Pulmonary artery endothelial cell (primary cell): ENCODE measurements at regions not wholly inside any gene's neighbourhood (a gene's known extent, or its start where the extent isn't known, plus 50 kb on each side); places are given as distances from the start of the nearest gene placed in this dataset.
"Not testable (repeated sequence)": the region's sequence is repeated elsewhere in the genome, so short reads cannot be mapped to it uniquely, and the experiment has no call there.

Experiments
- DNase-seq: peaks from one replicate; pipeline ENCODE4 v3.0.0-alpha.2; 2011; ENCODE audit warnings: low read depth, low spot score

DNA sequence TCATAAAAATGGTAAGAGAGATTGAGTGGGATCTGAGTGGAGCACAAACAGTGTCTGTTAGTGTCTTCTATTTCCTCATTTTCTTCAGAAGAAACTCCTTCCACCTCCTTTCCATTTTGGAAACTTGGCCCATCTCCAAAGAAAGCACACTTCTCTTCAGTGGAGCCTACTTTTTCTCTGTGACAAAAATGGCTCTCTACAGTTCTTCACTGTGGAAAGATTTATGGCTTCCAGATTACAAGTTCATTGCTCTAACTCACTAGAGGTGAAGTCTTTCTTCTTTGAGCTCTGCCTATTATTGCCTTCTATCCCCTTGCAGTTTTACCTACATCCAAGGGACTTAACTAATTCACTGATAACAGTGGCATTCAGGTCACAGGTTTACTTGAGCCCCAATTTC is 325.8 kb downstream of the ANTXR2 start:
- DNase-seq = no peak

DNA sequence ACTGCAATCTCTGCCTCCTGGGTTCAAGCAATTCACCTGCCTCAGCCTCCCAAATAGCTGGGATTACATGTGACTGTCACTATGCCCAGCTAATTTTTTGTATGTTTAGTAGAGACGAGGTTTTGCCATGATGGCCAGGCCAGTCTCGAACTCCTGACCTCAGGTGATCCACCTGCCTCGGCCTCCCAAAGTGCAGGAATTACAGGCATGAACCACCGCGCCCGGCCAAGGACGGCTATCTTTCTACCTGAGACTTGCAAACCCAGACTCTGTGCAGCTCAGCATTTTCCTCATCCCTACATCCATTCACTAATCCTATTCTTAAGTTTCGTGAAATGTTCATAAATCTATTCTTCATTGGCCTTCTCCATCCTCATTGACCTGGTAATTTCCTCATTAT is 330.0 kb downstream of the ANTXR2 start:
- no peak for DNase-seq

DNA sequence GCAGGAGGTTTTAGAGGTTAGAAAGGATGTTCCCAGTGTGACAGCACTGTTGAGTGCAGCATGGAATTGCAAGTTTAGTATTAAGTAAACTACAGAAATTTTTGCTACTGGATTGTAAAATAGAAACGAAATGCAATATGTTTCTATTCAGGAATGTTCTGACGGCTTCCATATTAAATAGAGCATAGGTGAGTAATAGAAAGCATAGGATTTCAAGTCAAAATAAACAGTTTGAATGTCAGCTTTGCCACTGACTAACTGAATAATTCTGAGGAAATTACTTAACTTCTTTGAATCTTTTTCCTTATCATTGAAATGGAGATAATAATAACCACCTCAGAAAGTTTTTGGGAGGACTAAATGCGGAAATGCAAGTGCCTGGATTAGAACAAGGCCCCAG is 331.9 kb upstream of the GK2 start:
- DNase-seq = no peak

DNA sequence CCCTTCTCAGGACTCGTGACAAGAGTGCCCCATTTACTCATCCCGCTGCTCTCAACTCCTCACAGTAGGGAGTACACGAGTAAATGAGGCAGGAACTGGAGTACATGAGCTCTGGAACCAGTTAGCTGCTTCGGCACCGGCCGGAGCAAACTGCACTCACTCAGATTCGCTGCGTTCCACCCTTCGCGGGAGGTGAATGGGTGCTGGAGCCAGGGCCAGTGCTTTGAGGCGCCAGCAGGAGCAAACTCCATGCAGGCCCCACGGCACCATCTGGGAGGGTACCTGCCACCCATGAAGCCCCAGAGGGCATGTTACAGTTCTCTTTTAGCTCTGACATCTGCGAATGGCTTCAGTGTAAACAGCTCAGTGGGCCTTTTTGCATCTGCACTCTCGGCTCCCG is 315.5 kb upstream of the GK2 start:
- no peak for DNase-seq

DNA sequence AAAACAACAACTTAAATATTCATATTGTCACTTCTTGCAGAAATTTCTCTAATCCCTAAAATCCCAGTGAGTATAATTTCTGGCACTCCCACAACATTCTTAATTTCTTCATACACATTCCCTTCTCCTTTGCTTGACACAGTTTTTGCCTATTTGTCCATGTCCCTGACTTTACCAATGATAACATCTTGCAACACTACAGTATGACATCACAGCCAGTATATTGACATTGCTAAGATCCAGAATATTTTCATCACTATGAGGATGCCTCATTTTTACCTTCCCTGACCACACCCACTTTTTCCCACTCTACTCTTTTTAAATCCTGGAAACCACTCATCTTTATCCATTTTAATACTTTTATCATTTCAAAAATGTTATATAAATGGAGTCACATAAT is 292.3 kb upstream of the GK2 start:
- no peak for DNase-seq

DNA sequence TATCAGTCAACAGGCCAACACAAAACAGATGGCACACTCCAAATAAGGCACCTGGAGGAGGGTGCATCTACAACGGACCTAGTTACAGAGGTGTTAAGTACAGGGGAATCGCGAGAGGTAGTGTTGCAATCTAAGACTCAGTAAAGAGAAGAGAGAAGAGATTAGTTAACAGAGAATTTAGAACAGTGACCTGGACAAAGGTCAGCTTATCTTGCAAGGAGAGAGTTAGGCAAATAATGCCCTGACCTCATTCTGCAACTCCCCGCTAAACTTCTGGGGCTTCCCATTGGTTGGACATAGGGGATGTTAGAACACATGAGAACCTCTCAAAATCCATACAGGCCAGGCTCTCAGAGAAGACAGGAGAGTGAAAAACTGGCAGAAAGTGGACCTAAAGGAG is 289.4 kb upstream of the GK2 start:
- DNase-seq = no peak

DNA sequence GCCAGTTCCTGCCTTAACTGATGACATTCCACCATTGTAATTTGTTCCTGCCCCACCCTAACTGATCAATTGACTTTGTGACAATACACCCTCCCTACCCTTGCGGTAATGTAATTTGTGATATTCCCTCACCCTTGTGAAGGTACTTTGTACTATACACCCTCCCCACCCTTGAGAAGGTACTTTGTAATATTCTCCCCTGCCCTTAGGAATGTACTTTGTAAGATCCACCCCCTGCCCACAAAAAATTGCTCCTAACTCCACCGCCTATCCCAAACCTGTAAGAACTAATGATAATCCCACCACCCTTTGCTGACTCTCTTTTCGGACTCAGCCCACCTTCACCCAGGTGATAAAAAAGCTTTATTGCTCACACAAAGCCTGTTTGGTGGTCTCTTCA is 288.5 kb upstream of the GK2 start:
- not testable (repeated sequence) for DNase-seq

DNA sequence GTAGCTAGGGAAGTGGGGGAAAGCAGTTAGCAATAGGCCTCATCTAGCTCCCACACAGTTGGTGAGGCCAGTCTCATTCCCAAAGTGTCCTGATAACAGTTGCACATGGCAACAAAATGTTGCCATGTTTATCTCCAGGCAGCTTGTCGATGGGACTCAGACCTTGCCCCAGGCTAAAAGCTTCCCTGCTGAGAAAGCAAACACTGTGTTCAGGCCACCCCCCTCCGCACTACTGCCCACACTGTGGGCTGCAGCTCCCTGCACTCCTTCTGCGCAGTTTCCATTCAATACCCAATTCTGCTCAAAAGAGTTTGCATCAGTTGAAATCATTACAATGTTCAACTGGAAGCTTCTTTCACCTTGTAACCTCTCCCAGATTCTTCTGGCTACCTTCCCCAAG is 287.8 kb upstream of the GK2 start:
- no peak for DNase-seq

DNA sequence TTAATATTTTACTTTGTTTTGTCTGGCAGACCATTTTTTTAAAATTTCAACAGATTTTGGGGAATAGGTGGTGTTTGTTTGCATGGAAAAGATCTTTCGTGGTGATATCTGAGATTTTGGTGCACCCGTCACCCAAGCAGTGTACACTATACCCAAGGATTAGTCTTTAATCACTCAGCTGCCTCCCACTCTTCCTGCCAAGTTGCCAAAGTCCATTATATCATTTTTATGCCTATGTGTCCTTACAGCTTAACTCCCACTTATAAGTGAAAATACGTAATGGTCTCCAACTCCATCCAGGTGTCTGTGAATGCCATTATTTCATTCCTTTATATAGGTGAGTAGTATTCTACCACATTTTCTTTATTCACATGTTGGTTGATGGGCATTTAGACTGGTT is 281.7 kb upstream of the GK2 start:
- no peak for DNase-seq

DNA sequence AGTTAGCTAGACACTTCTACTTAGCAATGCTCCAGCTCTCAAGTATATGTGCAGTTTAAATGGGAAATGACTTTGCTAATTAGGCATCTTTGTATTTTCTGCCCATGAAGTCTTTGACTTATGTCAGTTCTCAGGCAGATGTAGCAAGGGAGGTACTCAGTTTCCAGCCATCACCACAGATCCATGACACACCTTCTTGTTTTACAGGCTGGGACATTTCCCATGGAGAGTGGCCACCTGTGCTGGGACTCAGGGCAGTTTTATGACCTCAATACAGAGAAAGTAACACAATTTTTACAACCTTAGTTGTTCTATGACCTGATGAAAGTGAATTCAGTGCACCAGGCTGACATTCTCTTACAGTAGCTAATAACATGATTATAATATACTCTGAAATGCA is 280.7 kb upstream of the GK2 start:
- DNase-seq = no peak

DNA sequence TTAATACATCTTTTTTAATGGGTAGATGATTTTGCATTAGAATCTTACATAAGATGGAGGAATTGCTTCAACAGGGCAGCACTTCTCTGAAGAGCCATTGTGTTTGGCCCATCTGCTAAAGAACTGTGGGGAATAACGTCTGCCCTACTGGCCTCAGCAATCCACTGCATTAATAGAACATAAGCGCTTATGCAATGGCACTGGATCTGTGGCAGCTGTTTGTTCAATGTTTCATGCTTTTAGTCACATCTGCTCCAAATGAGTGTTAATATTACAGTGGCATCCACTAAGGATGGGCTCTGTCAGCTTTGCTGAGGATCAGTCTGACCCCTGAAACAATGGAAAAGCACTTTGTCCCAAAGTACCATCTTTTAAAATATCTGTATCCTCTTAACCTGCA is 279.0 kb upstream of the GK2 start:
- DNase-seq = no peak

DNA sequence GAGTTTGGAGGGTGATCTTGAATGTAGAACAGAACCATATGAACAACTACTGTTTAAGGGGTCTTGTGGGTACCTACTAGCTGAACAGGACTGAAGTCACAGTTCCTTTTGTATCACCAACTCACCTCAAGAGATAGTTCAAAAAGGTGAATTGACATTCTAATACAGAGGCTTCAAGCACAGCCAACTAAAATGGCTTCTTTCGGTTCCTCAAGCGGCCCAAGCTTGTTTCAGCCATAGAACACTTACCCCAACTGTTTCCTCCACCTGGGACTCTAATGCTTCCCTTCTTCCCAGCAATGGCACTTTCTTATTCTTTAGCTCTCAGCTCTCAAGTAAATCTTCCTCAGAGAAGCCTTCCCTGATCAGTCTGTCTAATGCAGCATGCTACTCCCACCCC is 277.5 kb upstream of the GK2 start:
- DNase-seq = no peak

DNA sequence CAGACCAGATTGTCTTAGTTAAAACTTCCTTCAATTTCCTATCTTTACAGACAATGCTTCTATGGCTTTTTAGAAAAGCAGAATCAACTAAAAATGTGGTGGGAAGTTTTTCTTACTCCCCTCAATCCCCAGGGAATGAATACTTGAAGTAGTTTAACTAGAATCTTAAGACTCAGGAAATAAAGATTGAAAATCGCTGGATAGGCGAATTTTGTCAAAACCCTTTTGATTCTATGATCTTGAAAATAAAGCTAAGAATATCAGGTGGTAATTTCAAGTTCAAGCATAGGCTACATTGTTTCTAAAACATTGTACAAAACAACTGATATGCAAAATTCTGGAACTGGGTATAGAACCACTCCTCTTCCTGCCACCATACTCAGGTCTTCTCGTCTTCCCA is 276.5 kb upstream of the GK2 start:
- DNase-seq = no peak

DNA sequence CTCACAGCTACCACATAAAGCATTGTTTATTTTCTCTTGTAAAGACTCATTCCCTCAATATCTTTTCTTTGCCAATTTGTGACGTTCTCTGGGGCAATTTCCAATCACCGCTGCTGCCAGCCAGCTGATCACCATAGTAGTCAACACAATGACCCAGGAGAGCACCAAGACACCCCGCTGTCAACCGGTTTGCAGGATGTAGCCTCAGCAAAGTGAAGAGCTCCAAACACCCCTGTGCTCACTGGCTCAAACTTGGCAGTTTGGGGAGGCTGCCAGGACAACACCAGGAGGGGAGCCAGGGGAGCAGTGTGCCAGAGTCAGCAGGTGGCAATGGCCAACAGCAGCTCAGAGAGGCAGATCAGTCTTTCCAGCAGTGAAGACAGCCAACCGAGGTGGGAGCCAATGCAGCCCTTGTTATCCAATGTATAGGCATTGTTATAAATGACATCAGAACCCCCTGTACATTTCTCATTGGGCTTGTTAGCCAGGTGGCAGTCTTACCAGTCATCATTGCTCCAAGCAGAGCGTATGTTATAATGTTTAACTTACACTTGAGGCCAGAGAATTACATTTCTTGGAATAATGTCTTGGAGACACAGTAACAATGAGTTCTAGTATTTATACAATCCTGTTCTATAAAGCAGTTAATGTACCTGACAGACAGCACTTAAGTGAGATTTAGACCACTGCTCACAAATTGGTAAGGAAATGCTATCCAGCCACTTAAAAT is 274.9 kb upstream of the GK2 start:
- DNase-seq = no peak

DNA sequence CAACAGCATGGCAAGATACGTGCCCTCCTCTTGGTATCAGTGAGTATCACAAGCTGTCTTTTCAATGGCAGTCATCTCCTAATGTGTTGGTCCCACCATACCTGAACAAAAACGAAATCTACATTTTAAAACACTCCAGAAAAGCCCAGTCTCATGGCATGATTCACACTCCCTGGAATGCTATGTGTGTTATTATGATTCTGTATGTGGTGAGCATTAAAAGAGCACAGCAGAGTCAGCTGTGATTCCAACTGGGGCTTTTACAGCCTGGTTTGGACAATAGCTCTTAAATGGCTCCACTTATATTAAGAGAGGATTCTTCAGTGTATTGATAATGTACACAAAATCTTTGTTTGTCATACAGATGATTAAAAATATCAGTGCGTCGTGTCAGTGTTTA is 274.1 kb upstream of the GK2 start:
- no peak for DNase-seq

DNA sequence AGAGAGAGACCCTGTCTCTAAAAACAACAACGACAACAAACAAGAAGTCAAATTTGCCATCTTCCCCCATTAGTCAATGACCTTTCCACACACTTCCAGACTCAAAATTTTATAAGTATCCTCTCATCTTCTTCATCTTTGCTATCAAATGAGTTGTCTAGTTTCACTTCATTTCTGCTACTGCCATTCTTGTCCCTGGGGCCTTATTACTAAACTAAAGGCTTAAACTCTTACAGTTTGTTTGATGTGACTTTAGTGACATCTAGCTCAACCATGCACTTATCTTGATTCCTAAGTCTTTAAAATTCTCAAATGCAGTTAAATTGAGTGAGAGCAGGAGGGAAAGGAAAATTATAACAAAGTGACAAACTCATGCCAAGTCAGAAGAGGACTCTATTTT is 271.8 kb upstream of the GK2 start:
- no peak for DNase-seq

DNA sequence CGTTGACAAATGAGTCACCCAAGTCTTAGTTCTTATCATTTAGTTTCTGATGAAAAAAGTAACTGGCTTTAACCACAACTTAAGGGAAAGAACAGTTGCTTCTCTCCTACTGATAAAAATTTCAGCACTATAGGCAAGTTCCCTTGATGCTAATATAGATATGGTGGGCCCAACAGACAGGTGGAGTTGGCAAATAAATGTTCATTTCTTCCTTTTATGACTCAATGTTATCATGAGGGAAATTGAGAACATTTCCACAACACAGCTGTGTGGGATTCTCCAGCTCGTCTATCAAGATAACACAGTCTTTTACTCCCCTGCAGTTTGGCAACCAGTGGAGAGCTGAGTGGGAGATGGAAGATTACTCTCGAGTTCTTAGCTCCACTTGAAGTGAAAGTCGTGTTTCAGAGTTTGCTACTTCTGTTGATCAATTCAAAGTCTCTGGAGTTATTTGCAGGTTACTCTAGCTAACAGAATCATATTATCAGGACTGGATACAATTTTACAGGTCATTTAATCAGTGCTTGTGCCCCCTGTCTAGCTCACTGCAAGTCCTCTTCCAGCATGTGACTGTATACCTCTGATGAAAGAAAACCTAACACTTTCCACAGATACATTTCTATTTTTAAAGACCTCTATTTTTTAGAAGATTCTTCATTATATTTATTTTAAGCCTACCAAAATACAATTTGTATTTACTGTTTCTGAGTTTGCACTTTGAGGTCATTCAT is 270.6 kb upstream of the GK2 start:
- no peak for DNase-seq

DNA sequence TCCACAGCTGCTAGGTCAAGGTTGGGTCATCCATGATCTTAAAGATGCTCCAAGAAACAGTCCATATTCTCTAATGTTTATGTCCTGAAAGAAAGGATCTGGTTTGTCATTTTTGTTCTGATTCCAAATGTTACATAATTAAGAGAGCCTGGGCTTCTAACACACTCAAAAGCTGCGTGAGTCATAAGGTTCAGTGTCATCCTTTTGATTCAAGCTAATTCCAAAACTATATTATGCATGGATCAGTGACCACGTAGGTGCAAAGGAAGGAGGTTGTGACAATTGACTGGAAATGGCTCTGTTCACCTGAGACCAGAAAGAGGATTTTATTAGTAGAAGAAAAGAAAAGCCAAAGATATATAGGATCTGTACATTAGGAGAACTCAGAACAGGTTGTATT is 268.7 kb upstream of the GK2 start:
- DNase-seq = no peak

DNA sequence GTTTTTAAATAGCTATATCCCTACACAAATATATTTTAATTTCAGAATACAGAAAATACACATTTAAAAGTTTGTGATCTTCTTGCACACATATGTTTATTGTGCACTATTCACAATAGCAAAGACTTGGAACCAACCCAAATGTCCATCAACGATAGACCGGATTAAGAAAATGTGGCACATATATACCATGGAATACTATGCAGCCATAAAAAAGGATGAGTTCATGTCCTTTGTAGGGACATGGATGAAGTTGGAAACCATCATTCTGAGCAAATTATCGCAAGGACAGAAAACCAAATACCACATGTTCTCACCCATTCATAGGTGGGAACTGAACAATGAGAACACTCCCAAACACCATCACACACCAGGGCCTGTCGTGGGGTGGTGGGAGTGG is 266.9 kb upstream of the GK2 start:
- not testable (repeated sequence) for DNase-seq

DNA sequence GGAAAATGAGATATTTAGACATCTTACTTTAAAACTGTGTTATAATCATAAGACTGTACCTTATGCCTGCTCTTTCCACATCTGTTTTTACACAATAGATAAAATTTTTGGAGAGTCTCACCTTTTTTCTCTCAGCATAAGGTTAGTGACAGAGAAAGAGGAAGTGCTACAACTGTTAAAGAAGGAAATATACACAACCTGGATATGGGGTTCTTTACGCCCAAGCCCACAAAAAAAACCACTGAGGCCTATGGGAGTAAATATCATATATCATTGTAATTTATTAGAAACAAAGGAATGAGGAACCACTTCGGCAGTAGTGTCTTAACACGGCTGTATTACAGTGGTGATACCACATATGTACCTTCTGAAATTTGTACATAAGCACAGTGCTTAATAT is 265.9 kb upstream of the GK2 start:
- no peak for DNase-seq

DNA sequence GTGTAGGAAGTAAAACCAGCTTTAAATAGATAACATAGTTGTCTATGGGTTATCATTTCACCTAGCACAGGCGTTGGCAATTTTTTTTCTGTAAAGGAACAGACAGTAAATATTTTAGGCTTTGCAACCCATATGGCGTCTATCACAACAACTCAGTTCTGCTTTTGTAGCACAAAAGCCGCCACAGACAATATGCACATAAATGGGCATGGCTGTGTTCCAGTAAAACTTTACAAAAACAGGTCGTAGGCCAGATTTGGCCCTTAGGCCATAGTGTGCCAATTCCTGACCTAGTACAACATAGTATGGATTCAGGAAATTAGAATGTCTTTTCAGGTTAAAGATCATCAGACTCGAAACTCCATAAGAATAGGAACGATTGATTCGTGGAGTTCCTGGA is 265.3 kb upstream of the GK2 start:
- no peak for DNase-seq

DNA sequence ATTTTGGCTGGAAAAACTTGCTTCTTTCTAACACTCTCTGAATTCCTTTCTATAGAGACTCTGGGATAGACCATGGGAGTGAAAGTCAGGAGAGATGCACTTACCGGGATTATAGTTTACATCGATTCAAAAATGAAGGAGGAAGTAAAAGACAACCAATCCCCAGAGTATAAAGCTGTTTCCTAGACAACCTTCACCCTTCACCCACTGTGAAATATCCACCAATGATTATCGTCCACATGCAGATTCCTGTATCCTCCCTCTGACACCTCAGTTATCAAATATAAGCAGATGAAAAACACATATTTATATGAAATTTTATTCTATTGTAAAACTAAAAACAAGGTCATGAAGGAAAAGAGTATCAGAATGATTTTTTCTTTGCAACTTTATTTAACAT is 258.8 kb upstream of the GK2 start:
- no peak for DNase-seq

DNA sequence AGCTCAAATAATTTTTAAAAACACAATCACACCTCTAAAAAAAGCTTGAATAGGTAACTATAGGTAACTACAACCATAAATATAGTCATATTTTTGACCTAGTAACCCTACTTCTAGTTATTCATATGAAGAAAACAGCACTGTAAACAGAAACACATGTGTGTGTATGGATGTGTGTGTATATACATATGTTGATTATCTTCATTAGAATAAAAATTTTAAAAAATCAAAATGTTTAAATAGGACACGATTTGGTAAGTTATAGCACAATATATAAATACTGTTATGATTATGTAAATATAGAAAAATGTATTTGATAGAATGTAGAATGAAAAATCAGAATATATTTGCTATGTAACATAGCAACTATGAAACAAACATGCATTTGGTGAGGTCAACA is 258.1 kb upstream of the GK2 start:
- no peak for DNase-seq

DNA sequence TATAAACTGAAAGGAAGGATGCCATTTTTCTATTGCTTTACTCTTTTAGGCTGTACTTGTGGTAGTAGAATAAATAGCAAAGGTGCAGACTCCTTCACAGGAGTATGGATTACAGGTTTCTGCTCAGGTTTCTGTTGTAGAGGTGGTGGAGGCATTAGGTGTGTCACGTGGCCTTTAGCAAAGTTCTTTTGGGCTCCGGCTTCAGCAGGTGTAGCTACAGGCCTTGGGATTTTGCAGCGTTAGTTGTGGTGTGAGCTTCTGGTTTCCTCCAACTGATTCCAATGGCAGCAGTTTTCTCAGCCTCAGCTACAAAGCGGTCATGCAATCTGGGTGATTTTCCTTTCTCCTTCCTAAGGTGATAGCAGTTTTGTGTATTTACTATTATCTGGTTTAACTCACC is 255.8 kb upstream of the GK2 start:
- no peak for DNase-seq
